ENCODE measurements at regions not wholly inside any gene's neighbourhood (a gene's known extent, or its start where the extent isn't known, plus 50 kb on each side); places are given as distances from the start of the nearest gene placed in this dataset.

GRCh38 chr4:128528793-128529553 lies 241.4 kb upstream of the PGRMC2 start:
- TF ChIP-seq CTCF (IDR thresholded peaks at IDR 0.05) (no peak), POLR2A (IDR thresholded peaks at IDR 0.05) (no peak)

All from heart left ventricle (tissue), 13 donors.